ENCODE measurements at regions not wholly inside any gene's neighbourhood (a gene's known extent, or its start where the extent isn't known, plus 50 kb on each side); places are given as distances from the start of the nearest gene placed in this dataset.

- POLR2A ChIA-PET: no interaction called here
- Histone ChIP-seq H3K9ac (ENCODE audit: low read length) (no peak overlapping the region), H3K9me3 (ENCODE audit: control insufficient read depth in 1 of 2, insufficient read depth in 1 of 2, low read depth in 1 of 2, low read length in 2 of 2) (no peaks in the 10 kb centered on the region), H3K9me2 (ENCODE audit: insufficient read depth) (no peaks in the 10 kb centered on the region), H3K4me2 (ENCODE audit: low read length) (no peak overlapping the region), H2AFZ (ENCODE audit: low read depth, low read length, poor library complexity, severe bottlenecking) (no peak overlapping the region), H3K79me2 (ENCODE audit: insufficient read depth, low read length) (no peaks in the 10 kb centered on the region), H3K4me1 (ENCODE audit: control insufficient read depth in 1 of 2, insufficient read depth in 2 of 2, low read length in 2 of 2) (peaks cover 0 to 8% of the 10 kb centered on the region in 2 experiments; a peak in 2 of 4 replicates), H3K4me3 (replicated peaks in 1 of 2; ENCODE audit: low read depth in 1 of 2, low read length in 2 of 2) (no peak overlapping the region), H3K36me3 (ENCODE audit: control insufficient read depth in 1 of 2, insufficient read depth in 2 of 2, low read length in 2 of 2) (no peaks in the 10 kb centered on the region), H3K27ac (ENCODE audit: low read depth, low read length) (no peak overlapping the region), H4K20me1 (ENCODE audit: insufficient read depth) (no peaks in the 10 kb centered on the region), H3K27me3 (ENCODE audit: insufficient read depth, low read length) (no peaks in the 10 kb centered on the region)
- BruUV-seq (replicated peaks): no TSS peak
- RAD21 ChIA-PET (ENCODE audit: low non-redundant PET in 1 of 2, low total read pairs in 2 of 2, uncharacterized antibody in 2 of 2, unreplicated experiment in 2 of 2): no interaction called here
- intact Hi-C loops (cut with micrococcal nuclease): loop anchor here (5.0 kb wide), 1 partner anchor 182 kb away; no protein-coding TSS in a partner anchor
- ATAC-seq (no peak), DNase-seq (ENCODE audit: low read depth, low spot score) (no peak)
- TF ChIP-seq POLR2AphosphoS5 (IDR thresholded peaks at IDR 0.05; ENCODE audit: low read depth, low read length): no peak
- peak; percentile 62 for TF ChIP-seq RAD21 (IDR thresholded peaks at IDR 0.05; ENCODE audit: low read depth)
- TF ChIP-seq CEBPB (IDR thresholded peaks at IDR 0.05; ENCODE audit: low read depth): no peak
- peak; percentile 28 to 70 (median 37); a peak in 4 of 6 replicates for TF ChIP-seq CTCF (IDR thresholded peaks at IDR 0.05 in 2 of 3, conservative IDR thresholded peaks at IDR 0.05 in 1 of 3; ENCODE audit: borderline replicate concordance in 1 of 3, insufficient read depth in 1 of 3, low read depth in 2 of 3, low read length in 2 of 3)
- CTCF ChIA-PET: interaction anchor here (0.7 to 2.2 kb wide), 3 partner anchors 82 to 106 kb away, joined by 3 to 13 read pairs (median 7); no protein-coding TSS in a partner anchor
These were observed 50.1 kb upstream of the RERGL start for GRCh38 chr12:18139989-18140596.
